ENCODE measurements at regions not wholly inside any gene's neighbourhood (a gene's known extent, or its start where the extent isn't known, plus 50 kb on each side); places are given as distances from the start of the nearest gene placed in this dataset.

GRCh38 chr6:81487489-81487888 lies 265.0 kb downstream of the TENT5A start:
- peaks cover 6% of the 10 kb centered on the region for H3K4me1 Mint-ChIP-seq (ENCODE audit: unreplicated experiment)
- no peaks in the 10 kb centered on the region for H3K36me3 Mint-ChIP-seq (ENCODE audit: unreplicated experiment)
- H3K9me3 Mint-ChIP-seq (ENCODE audit: unreplicated experiment) = no peaks in the 10 kb centered on the region
- H3K27ac Mint-ChIP-seq (ENCODE audit: unreplicated experiment) = no peak overlapping the region
- peaks cover 13% of the 10 kb centered on the region for H3K27me3 Mint-ChIP-seq (ENCODE audit: unreplicated experiment)
- no peak for DNase-seq (ENCODE audit: extremely low spot score, unreplicated experiment)
- no peak overlapping the region for H3K4me3 Mint-ChIP-seq (ENCODE audit: unreplicated experiment)
- TF ChIP-seq CTCF (IDR thresholded peaks at IDR 0.05) = no peak

- peaks cover under 1% of the 10 kb centered on the region for H3K4me1 Mint-ChIP-seq (ENCODE audit: unreplicated experiment)
- TF ChIP-seq CTCF (IDR thresholded peaks at IDR 0.05) = no peak
- peaks cover 19% of the 10 kb centered on the region for H3K27me3 Mint-ChIP-seq (ENCODE audit: unreplicated experiment)
- no peak for DNase-seq (ENCODE audit: extremely low spot score, unreplicated experiment)
- H3K4me3 Mint-ChIP-seq (ENCODE audit: unreplicated experiment) = no peak overlapping the region
- H3K9me3 Mint-ChIP-seq (ENCODE audit: unreplicated experiment) = no peaks in the 10 kb centered on the region
- no peak overlapping the region for H3K27ac Mint-ChIP-seq (ENCODE audit: unreplicated experiment)
- H3K36me3 Mint-ChIP-seq (ENCODE audit: unreplicated experiment) = no peaks in the 10 kb centered on the region
Measured at GRCh38 chr6:81486234-81486633, 266.2 kb downstream of the TENT5A start.

- DNase-seq (ENCODE audit: extremely low spot score, unreplicated experiment) = no peak
- no peaks in the 10 kb centered on the region for H3K4me1 Mint-ChIP-seq (ENCODE audit: unreplicated experiment)
- no peak overlapping the region for H3K27ac Mint-ChIP-seq (ENCODE audit: unreplicated experiment)
- TF ChIP-seq CTCF (IDR thresholded peaks at IDR 0.05) = no peak
- no peaks in the 10 kb centered on the region for H3K36me3 Mint-ChIP-seq (ENCODE audit: unreplicated experiment)
- H3K4me3 Mint-ChIP-seq (ENCODE audit: unreplicated experiment) = no peak overlapping the region
- peaks cover 20% of the 10 kb centered on the region for H3K27me3 Mint-ChIP-seq (ENCODE audit: unreplicated experiment)
- no peaks in the 10 kb centered on the region for H3K9me3 Mint-ChIP-seq (ENCODE audit: unreplicated experiment)
Measured at GRCh38 chr6:81485395-81485794, 267.1 kb downstream of the TENT5A start.

GRCh38 chr6:81484251-81484650 lies 268.2 kb downstream of the TENT5A start:
- H3K4me1 Mint-ChIP-seq (ENCODE audit: unreplicated experiment) = no peaks in the 10 kb centered on the region
- H3K27me3 Mint-ChIP-seq (ENCODE audit: unreplicated experiment) = peaks cover 21% of the 10 kb centered on the region
- no peak for TF ChIP-seq CTCF (IDR thresholded peaks at IDR 0.05)
- H3K36me3 Mint-ChIP-seq (ENCODE audit: unreplicated experiment) = no peaks in the 10 kb centered on the region
- no peak overlapping the region for H3K27ac Mint-ChIP-seq (ENCODE audit: unreplicated experiment)
- H3K4me3 Mint-ChIP-seq (ENCODE audit: unreplicated experiment) = no peak overlapping the region
- no peaks in the 10 kb centered on the region for H3K9me3 Mint-ChIP-seq (ENCODE audit: unreplicated experiment)
- DNase-seq (ENCODE audit: extremely low spot score, unreplicated experiment) = no peak

- H3K27ac Mint-ChIP-seq (ENCODE audit: unreplicated experiment) = no peak overlapping the region
- DNase-seq (ENCODE audit: extremely low spot score, unreplicated experiment) = no peak
- no peaks in the 10 kb centered on the region for H3K9me3 Mint-ChIP-seq (ENCODE audit: unreplicated experiment)
Measured at GRCh38 chr6:81480139-81480538, 272.3 kb downstream of the TENT5A start.

More at GRCh38 chr6:81480139-81480538, 272.3 kb downstream of the TENT5A start:
- no peaks in the 10 kb centered on the region for H3K4me1 Mint-ChIP-seq (ENCODE audit: unreplicated experiment)
- no peaks in the 10 kb centered on the region for H3K36me3 Mint-ChIP-seq (ENCODE audit: unreplicated experiment)
- TF ChIP-seq CTCF (IDR thresholded peaks at IDR 0.05) = no peak
- no peak overlapping the region for H3K4me3 Mint-ChIP-seq (ENCODE audit: unreplicated experiment)
- peaks cover 26% of the 10 kb centered on the region for H3K27me3 Mint-ChIP-seq (ENCODE audit: unreplicated experiment)

Data from osteocyte (in vitro differentiated cells).